IMR-90 (cell line): ENCODE measurements at regions not wholly inside any gene's neighbourhood (a gene's known extent, or its start where the extent isn't known, plus 50 kb on each side); places are given as distances from the start of the nearest gene placed in this dataset.
A peak's percentile ranks its signal among the peaks of the same experiment; 100 is the strongest.

Source experiments
- ATAC-seq: fragments of 200-7000 bp; cut with Tn5 transposase; 2 replicates; pipeline ENCODE4 v1.9.1; 2020; ENCODE audit warnings: low read depth, mild to moderate bottlenecking, moderate library complexity
- BruUV-seq: library from RNA; stranded (reverse); fragments of 400-500 nt; replicated peaks from 2 replicates; lab custom pipeline; 2021; lab: Mats Ljungman, UMichigan
- CTCF ChIA-PET: fragments of 300-600 bp; formaldehyde crosslinking; extraction: SDS; loops from one replicate; lab custom pipeline; 2021; ENCODE audit warnings: antibody characterized with exemption; lab: Yijun Ruan, JAX
- POLR2A ChIA-PET: fragments of 300-600 bp; sonication (Branson Sonifier 250); formaldehyde crosslinking; loops from one replicate; lab custom pipeline; 2022; ENCODE audit warnings: antibody characterized with exemption; ENCODE audit not compliant: unreplicated experiment; lab: Charles Lee
- DNase-seq: peaks from one replicate; pipeline ENCODE4 v3.0.0; 2013
- H2AFZ ChIP-seq: replicated peaks from 2 replicates; pipeline ENCODE3; 2013; ENCODE audit warnings: low read length, mild to moderate bottlenecking; ENCODE audit not compliant: poor library complexity
- H2AK5ac ChIP-seq: 2 replicates; pipeline ENCODE4 v1.6.1; 2013; ENCODE audit warnings: low read depth, low read length, inconsistent platforms
- H2AK9ac ChIP-seq: replicated peaks from 2 replicates; pipeline ENCODE3; 2013; ENCODE audit warnings: mild to moderate bottlenecking, low read depth, low read length, moderate library complexity; ENCODE audit not compliant: poor library complexity
- H2BK120ac ChIP-seq: 2 replicates; pipeline ENCODE4 v1.6.1; 2013; ENCODE audit warnings: low read depth, low read length, inconsistent platforms
- H2BK15ac ChIP-seq: 3 replicates; pipeline ENCODE4 v1.6.1; 2013; ENCODE audit warnings: low read depth, low read length, inconsistent platforms
- H2BK20ac ChIP-seq: 2 replicates; pipeline ENCODE4 v1.6.1; 2013; ENCODE audit warnings: low read depth, mild to moderate bottlenecking, inconsistent platforms, low read length, moderate library complexity
- H2BK5ac ChIP-seq: 2 replicates; pipeline ENCODE4 v1.6.1; 2013; ENCODE audit warnings: mild to moderate bottlenecking, low read depth, low read length, inconsistent platforms; ENCODE audit not compliant: poor library complexity, severe bottlenecking
- H3K14ac ChIP-seq: replicated peaks from 2 replicates; pipeline ENCODE4 v1.6.1; 2013; ENCODE audit warnings: low read depth, low read length, inconsistent platforms
- H3K18ac ChIP-seq: 2 replicates; pipeline ENCODE4 v1.6.1; 2013; ENCODE audit warnings: low read depth, low read length, control low read depth
- H3K23ac ChIP-seq: 2 replicates; pipeline ENCODE4 v1.6.1; 2013; ENCODE audit warnings: low read depth, low read length, inconsistent platforms
- H3K27ac ChIP-seq: 2 replicates; pipeline ENCODE4 v1.5.1; 2013; ENCODE audit warnings: mild to moderate bottlenecking, control low read depth, low read length; ENCODE audit not compliant: insufficient read depth
- H3K27me3 ChIP-seq: 2 replicates; pipeline ENCODE4 v1.6.1; 2013; ENCODE audit warnings: low read length; ENCODE audit not compliant: control insufficient read depth, insufficient read depth
- H3K36me3 ChIP-seq: 2 replicates; pipeline ENCODE4 v1.6.1; 2013; ENCODE audit warnings: low read length, mixed read lengths; ENCODE audit not compliant: control insufficient read depth, insufficient read depth
- H3K4ac ChIP-seq: 2 replicates; pipeline ENCODE4 v1.6.1; 2013; ENCODE audit warnings: low read depth, low read length, inconsistent platforms
- H3K4me1 ChIP-seq: 2 replicates; pipeline ENCODE4 v1.6.1; 2013; ENCODE audit warnings: low read length, mixed read lengths; ENCODE audit not compliant: control insufficient read depth, insufficient read depth
- H3K4me2 ChIP-seq: 2 replicates; pipeline ENCODE4 v1.6.1; 2013; ENCODE audit warnings: low read depth, mild to moderate bottlenecking, control low read depth, low read length, moderate library complexity
- H3K4me3 ChIP-seq: 2 replicates; pipeline ENCODE4 v1.5.1; 2013; ENCODE audit warnings: low read depth, mild to moderate bottlenecking, control low read depth, low read length, moderate library complexity; ENCODE audit not compliant: insufficient read depth
- H3K56ac ChIP-seq: 2 replicates; pipeline ENCODE4 v1.6.1; 2013; ENCODE audit warnings: low read length, inconsistent platforms; ENCODE audit not compliant: insufficient read depth; ENCODE audit errors: extremely low read depth
- H3K79me1 ChIP-seq, 2 experiments: 2 replicates each; pipeline ENCODE4 v1.6.1; 2013; ENCODE audit warnings: low read length in 2 of 2, inconsistent platforms in 1 of 2, low read depth in 1 of 2
- H3K9ac ChIP-seq: 2 replicates; pipeline ENCODE4 v1.6.1; 2013; ENCODE audit warnings: low read depth, low read length, control low read depth
- H3K9me1 ChIP-seq: 2 replicates; pipeline ENCODE4 v1.6.1; 2013; ENCODE audit warnings: low read length, inconsistent platforms; ENCODE audit not compliant: insufficient read depth
- H3K9me3 ChIP-seq: 2 replicates; pipeline ENCODE4 v1.6.1; 2013; ENCODE audit warnings: low read length; ENCODE audit not compliant: control insufficient read depth, insufficient read depth
- H4K20me1 ChIP-seq: 2 replicates; pipeline ENCODE4 v1.6.1; 2013; ENCODE audit warnings: low read length, inconsistent platforms; ENCODE audit not compliant: insufficient read depth
- H4K5ac ChIP-seq: 2 replicates; pipeline ENCODE4 v1.6.1; 2013; ENCODE audit warnings: mild to moderate bottlenecking, low read depth, low read length, control low read depth
- H4K8ac ChIP-seq, 2 experiments: 2 replicates each; pipeline ENCODE4 v1.6.1; 2013; ENCODE audit warnings: low read depth in 2 of 2, low read length in 2 of 2, control low read depth in 1 of 2, inconsistent platforms in 1 of 2
- H4K91ac ChIP-seq: 2 replicates; pipeline ENCODE4 v1.6.1; 2013; ENCODE audit warnings: low read depth, low read length, inconsistent platforms; ENCODE audit not compliant: insufficient read depth
- BHLHE40 ChIP-seq: fragments of 150-350 bp; IDR thresholded peaks from 2 replicates; pipeline ENCODE4 v1.6.1; 2016; ENCODE audit warnings: mild to moderate bottlenecking, low read depth, low read length
- CEBPB ChIP-seq: IDR thresholded peaks from 2 replicates; pipeline ENCODE4 v1.6.1; 2012; ENCODE audit warnings: low read depth, low read length, improper control_type of control experiment
- WGBS, 2 experiments: methylation state at CpG; one replicate each; pipeline versions ENCODE4 v1.1.5 to v1.1.7; 2013; ENCODE audit warnings: missing lambda C conversion rate in 2 of 2; ENCODE audit not compliant: insufficient read length in 1 of 2; ENCODE audit errors: extremely low coverage in 2 of 2; 5-methylcytosine and 5-hydroxymethylcytosine counted together
- dilution Hi-C: fragments of 300-500 bp; cut with HindIII; formaldehyde crosslinking; loops from one replicate; pipeline ENCODE4 v1.14.3; 2018; ENCODE audit warnings: low sequenced_read_pairs; ENCODE audit not compliant: unreplicated experiment
- in situ Hi-C: fragments of 300-500 bp; cut with MboI; formaldehyde crosslinking; loops from 3 replicates; pipeline ENCODE4 v1.14.3; 2019; ENCODE audit warnings: low sequenced_read_pairs, inconsistent platforms, mixed read lengths
- intact Hi-C: fragments of 100-400 bp; cut with micrococcal nuclease; formaldehyde crosslinking; loops from 2 replicates; pipeline ENCODE4 v1.10.0; 2022
- TF ChIP-seq, protein P1 (sequence below): conservative IDR thresholded peaks from 2 replicates; pipeline ENCODE4 v1.5.1; 2012; ENCODE audit warnings: mild to moderate bottlenecking, low read depth, low read length, improper control_type of control experiment

DNA sequence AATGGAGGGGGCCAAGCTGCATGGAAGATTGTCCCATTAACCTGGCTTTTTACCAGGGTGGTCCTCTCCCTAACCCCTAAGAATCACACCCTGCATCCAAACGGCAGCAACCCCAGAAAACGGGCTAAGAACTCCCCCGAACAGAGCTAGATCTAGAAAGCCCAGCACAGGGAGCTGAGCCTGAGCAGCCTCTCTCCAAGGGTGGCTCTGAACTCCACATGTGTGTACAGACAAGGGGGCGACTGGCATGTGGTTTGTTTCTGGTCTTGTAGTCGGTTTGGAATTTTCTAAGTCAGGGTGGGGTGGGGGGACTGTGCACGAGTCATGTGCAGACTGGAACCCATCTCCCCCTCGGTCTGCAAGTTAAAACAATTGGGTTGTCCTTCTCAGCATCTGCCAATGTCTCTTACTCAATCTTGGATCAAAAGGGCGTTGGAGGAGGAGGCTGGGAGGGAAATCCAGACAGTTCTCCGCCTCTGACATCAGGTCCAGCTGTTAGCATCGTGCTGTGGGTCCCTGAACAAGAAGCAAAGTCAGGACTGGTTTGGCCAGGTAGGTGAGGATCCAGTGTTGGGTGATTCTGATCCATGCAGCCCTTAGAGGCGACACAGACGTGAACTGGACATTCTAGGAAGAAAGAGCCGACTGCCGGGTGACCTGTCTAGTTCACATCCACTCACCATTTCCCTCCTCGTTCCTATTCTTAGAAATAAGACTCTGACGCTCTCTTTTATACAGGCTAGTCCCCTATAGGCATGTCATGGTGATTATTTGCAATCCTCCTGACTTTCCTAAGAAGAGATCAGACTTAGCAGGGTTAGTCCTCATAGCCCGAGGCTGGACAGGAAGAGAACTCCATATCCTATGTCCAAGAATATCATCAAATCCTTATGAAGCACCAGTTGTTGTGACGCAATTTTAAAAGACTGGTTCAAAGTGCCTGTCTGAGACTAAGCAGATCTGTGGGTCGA is 381.8 kb downstream of the SOX9 start:
- H3K27me3 ChIP-seq: no peaks in the 10 kb centered on the region
- no peak overlapping the region for H3K27ac ChIP-seq
- H3K79me1 ChIP-seq: peaks cover 40 to 62% of the 10 kb centered on the region in 2 experiments
- H2BK15ac ChIP-seq: peak overlapping the region; percentile 64; the same call in 2 of the 3 replicates
- peak overlapping the region; percentile 64 for H2AFZ ChIP-seq
- no peak overlapping the region for H3K18ac ChIP-seq
- no peaks in the 10 kb centered on the region for H4K20me1 ChIP-seq
- H2BK5ac ChIP-seq: no peak overlapping the region
- peak overlapping the region; percentile 91 for H2AK9ac ChIP-seq
- peak overlapping the region; percentile 55 for H3K14ac ChIP-seq
- 0 out of 2 replicates have a peak overlapping the region, but pooled peaks have one; percentile 2 for H3K9ac ChIP-seq
- H2AK5ac ChIP-seq: peak overlapping the region; percentile 45; the same call in 1 of the 2 replicates
- H3K23ac ChIP-seq: no peak overlapping the region
- peak overlapping the region; percentile 43; the same call in 1 of the 2 replicates for H4K91ac ChIP-seq
- no peaks in the 10 kb centered on the region for H3K9me3 ChIP-seq
- POLR2A ChIA-PET: no interaction called here
- H3K56ac ChIP-seq: no peak overlapping the region; the same call in 1 of the 2 replicates
- H3K4me2 ChIP-seq: no peak overlapping the region; the same call in 1 of the 2 replicates
- H3K9me1 ChIP-seq: peaks cover 9% of the 10 kb centered on the region
- peak overlapping the region; percentile 71 for H3K4ac ChIP-seq
- BruUV-seq: no TSS peak
- intact Hi-C loops: no loop called here
- CTCF ChIA-PET: interaction anchor here (0.6 kb wide), 1 partner anchor 901 kb away, joined by 3 read pairs; no protein-coding TSS in a partner anchor
- no peak overlapping the region for H3K4me3 ChIP-seq
- peak; percentile 61 for TF ChIP-seq BHLHE40
- TF ChIP-seq, protein P1, sequence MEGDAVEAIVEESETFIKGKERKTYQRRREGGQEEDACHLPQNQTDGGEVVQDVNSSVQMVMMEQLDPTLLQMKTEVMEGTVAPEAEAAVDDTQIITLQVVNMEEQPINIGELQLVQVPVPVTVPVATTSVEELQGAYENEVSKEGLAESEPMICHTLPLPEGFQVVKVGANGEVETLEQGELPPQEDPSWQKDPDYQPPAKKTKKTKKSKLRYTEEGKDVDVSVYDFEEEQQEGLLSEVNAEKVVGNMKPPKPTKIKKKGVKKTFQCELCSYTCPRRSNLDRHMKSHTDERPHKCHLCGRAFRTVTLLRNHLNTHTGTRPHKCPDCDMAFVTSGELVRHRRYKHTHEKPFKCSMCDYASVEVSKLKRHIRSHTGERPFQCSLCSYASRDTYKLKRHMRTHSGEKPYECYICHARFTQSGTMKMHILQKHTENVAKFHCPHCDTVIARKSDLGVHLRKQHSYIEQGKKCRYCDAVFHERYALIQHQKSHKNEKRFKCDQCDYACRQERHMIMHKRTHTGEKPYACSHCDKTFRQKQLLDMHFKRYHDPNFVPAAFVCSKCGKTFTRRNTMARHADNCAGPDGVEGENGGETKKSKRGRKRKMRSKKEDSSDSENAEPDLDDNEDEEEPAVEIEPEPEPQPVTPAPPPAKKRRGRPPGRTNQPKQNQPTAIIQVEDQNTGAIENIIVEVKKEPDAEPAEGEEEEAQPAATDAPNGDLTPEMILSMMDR: no peak
- peak; percentile 53 for TF ChIP-seq CEBPB
- no peak overlapping the region for H2BK120ac ChIP-seq
- DNase-seq: peak; percentile 64
- 0 out of 2 replicates have a peak overlapping the region, but pooled peaks have one; percentile 17 for H4K5ac ChIP-seq
- H4K8ac ChIP-seq: peak overlapping the region; percentile 15 to 75; a peak in 3 of 4 replicates
- 67% methylated on average over 3 of the region's 19 CpGs; no CpG with 5 or more reads in 1 of the 2 experiments for WGBS, 2 experiments
- dilution Hi-C loops: no loop called here
- 0 out of 2 replicates have a peak overlapping the region, but pooled peaks have one; percentile 9 for H2BK20ac ChIP-seq
- H3K4me1 ChIP-seq: peaks cover 16% of the 10 kb centered on the region
- H3K36me3 ChIP-seq: no peaks in the 10 kb centered on the region
- peak; percentile 60 for ATAC-seq
- in situ Hi-C loops: no loop called here
